ENCODE measurements at regions not wholly inside any gene's neighbourhood (a gene's known extent, or its start where the extent isn't known, plus 50 kb on each side); places are given as distances from the start of the nearest gene placed in this dataset.

DNA sequence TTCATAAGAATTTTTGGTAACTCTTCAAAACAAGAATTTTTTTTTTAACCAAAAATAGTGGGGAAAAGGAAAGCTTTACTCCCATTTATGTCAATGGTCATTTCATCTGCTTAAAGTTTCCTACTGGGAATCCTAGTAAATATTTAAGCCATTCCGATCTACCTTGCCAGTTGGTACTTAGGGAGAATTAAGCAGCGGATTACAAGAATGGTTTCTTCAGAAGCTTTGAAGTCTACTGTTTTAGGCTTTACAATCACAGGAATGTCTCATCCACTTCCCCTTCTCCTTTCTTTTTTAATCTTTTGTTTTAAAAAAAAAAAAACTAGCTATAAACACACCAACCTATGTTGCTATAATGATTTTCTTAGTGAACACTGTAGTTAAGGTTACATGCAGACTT is 341.4 kb upstream of the ATP11B start:
- H3K27me3 ChIP-seq (replicated peaks in 1 of 4; ENCODE audit: control extremely low read depth in 1 of 4, control insufficient read depth in 3 of 4, insufficient read depth in 4 of 4, low read length in 3 of 4): no peaks in the 10 kb centered on the region
- no peak overlapping the region for H3K4me3 Mint-ChIP-seq
- H3K4me2 ChIP-seq (replicated peaks; ENCODE audit: low read depth, low read length, poor library complexity, severe bottlenecking): no peak overlapping the region
- TF ChIP-seq EZH2 (IDR thresholded peaks at IDR 0.05; ENCODE audit: borderline replicate concordance, insufficient read depth, low read depth, low read length, poor library complexity, severe bottlenecking): no peak
- TF ChIP-seq, protein P1, sequence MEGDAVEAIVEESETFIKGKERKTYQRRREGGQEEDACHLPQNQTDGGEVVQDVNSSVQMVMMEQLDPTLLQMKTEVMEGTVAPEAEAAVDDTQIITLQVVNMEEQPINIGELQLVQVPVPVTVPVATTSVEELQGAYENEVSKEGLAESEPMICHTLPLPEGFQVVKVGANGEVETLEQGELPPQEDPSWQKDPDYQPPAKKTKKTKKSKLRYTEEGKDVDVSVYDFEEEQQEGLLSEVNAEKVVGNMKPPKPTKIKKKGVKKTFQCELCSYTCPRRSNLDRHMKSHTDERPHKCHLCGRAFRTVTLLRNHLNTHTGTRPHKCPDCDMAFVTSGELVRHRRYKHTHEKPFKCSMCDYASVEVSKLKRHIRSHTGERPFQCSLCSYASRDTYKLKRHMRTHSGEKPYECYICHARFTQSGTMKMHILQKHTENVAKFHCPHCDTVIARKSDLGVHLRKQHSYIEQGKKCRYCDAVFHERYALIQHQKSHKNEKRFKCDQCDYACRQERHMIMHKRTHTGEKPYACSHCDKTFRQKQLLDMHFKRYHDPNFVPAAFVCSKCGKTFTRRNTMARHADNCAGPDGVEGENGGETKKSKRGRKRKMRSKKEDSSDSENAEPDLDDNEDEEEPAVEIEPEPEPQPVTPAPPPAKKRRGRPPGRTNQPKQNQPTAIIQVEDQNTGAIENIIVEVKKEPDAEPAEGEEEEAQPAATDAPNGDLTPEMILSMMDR (IDR thresholded peaks at IDR 0.05): no peak
- WGBS (ENCODE audit: insufficient coverage): no CpG with 5 or more reads among the region's 2 CpGs
- no peaks in the 10 kb centered on the region for H3K4me1 Mint-ChIP-seq
- H3K79me2 ChIP-seq (ENCODE audit: control insufficient read depth, insufficient read depth, low read length): no peaks in the 10 kb centered on the region
- DNase-seq: no peak
- H3K4me3 ChIP-seq (ENCODE audit: control extremely low read depth in 1 of 5, extremely low read depth in 1 of 5, insufficient read depth in 1 of 5, low read depth in 2 of 5, low read length in 4 of 5): no peak overlapping the region
- no peak overlapping the region for H2AFZ ChIP-seq (ENCODE audit: insufficient read depth, low read depth, low read length, poor library complexity, severe bottlenecking)
- no peaks in the 10 kb centered on the region for H3K36me3 ChIP-seq (replicated peaks in 1 of 2; ENCODE audit: control extremely low read depth in 1 of 2, control insufficient read depth in 1 of 2, extremely low read depth in 1 of 2, insufficient read depth in 2 of 2, low read length in 1 of 2)
- ChIA-PET POLR2A (no interaction called here), CTCF (no interaction called here)
- ATAC-seq (ENCODE audit: low read depth): no peak
- H4K20me1 ChIP-seq (ENCODE audit: control insufficient read depth, insufficient read depth, low read length, poor library complexity, severe bottlenecking): no peaks in the 10 kb centered on the region
- H3K9ac ChIP-seq (ENCODE audit: low read length): no peak overlapping the region
- H3K27me3 Mint-ChIP-seq: no peaks in the 10 kb centered on the region
- H3K27ac ChIP-seq (ENCODE audit: low read length in 2 of 2): no peak overlapping the region
- intact Hi-C loops (cut with micrococcal nuclease): no loop called here
- H3K9me3 ChIP-seq (ENCODE audit: control extremely low read depth in 1 of 3, control insufficient read depth in 2 of 3, insufficient read depth in 1 of 3, low read length in 2 of 3): no peaks in the 10 kb centered on the region
- H3K27ac Mint-ChIP-seq: no peak overlapping the region
- no peaks in the 10 kb centered on the region for H3K4me1 ChIP-seq (ENCODE audit: control insufficient read depth in 2 of 2, insufficient read depth in 2 of 2, low read length in 2 of 2)
- H3K9me3 Mint-ChIP-seq (ENCODE audit: insufficient read depth): no peaks in the 10 kb centered on the region

DNA sequence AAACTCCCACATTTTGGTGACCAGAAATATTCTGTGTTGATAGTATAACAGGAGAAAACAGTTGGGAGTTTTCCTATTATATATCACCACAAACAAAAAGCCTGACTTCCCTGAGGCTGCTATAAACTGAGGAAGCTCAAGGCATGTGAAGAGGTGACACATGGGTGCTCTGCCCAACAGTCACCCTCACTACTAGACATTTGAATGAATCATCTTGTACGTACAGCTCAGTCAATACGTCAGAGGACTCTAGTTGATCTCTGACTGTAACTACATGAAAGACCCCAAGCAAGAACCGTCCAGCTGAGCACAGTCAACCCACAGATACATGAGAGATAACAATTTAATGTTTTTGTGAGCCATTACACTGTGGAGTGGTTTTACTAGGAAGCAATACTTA is 338.3 kb upstream of the ATP11B start:
- no CpG with 5 or more reads among the region's 3 CpGs for WGBS (ENCODE audit: insufficient coverage)
- intact Hi-C loops (cut with micrococcal nuclease): no loop called here
- POLR2A ChIA-PET: no interaction called here

More for the DNA sequence above, 338.3 kb upstream of the ATP11B start:
- H3K9ac ChIP-seq (ENCODE audit: low read length): no peak overlapping the region
- no peaks in the 10 kb centered on the region for H3K79me2 ChIP-seq (ENCODE audit: control insufficient read depth, insufficient read depth, low read length)
- Mint-ChIP-seq H3K9me3 (ENCODE audit: insufficient read depth) (no peaks in the 10 kb centered on the region), H3K27ac (no peak overlapping the region), H3K4me1 (no peaks in the 10 kb centered on the region), H3K27me3 (no peaks in the 10 kb centered on the region), H3K4me3 (no peak overlapping the region)
- TF ChIP-seq, protein P1 (IDR thresholded peaks at IDR 0.05): no peak
- no peak for TF ChIP-seq EZH2 (IDR thresholded peaks at IDR 0.05; ENCODE audit: borderline replicate concordance, insufficient read depth, low read depth, low read length, poor library complexity, severe bottlenecking)
- H4K20me1 ChIP-seq (ENCODE audit: control insufficient read depth, insufficient read depth, low read length, poor library complexity, severe bottlenecking): no peaks in the 10 kb centered on the region
- no peak overlapping the region for H3K4me3 ChIP-seq (ENCODE audit: control extremely low read depth in 1 of 5, extremely low read depth in 1 of 5, insufficient read depth in 1 of 5, low read depth in 2 of 5, low read length in 4 of 5)
- CTCF ChIA-PET: no interaction called here
- ATAC-seq (ENCODE audit: low read depth) (no peak), DNase-seq (no peak)
- no peak overlapping the region for H2AFZ ChIP-seq (ENCODE audit: insufficient read depth, low read depth, low read length, poor library complexity, severe bottlenecking)
- H3K4me2 ChIP-seq (replicated peaks; ENCODE audit: low read depth, low read length, poor library complexity, severe bottlenecking): no peak overlapping the region
- H3K36me3 ChIP-seq (replicated peaks in 1 of 2; ENCODE audit: control extremely low read depth in 1 of 2, control insufficient read depth in 1 of 2, extremely low read depth in 1 of 2, insufficient read depth in 2 of 2, low read length in 1 of 2): no peaks in the 10 kb centered on the region
- H3K27ac ChIP-seq (ENCODE audit: low read length in 2 of 2): no peak overlapping the region
- H3K4me1 ChIP-seq (ENCODE audit: control insufficient read depth in 2 of 2, insufficient read depth in 2 of 2, low read length in 2 of 2): no peaks in the 10 kb centered on the region
- H3K9me3 ChIP-seq (ENCODE audit: control extremely low read depth in 1 of 3, control insufficient read depth in 2 of 3, insufficient read depth in 1 of 3, low read length in 2 of 3): no peaks in the 10 kb centered on the region
- H3K27me3 ChIP-seq (replicated peaks in 1 of 4; ENCODE audit: control extremely low read depth in 1 of 4, control insufficient read depth in 3 of 4, insufficient read depth in 4 of 4, low read length in 3 of 4): no peaks in the 10 kb centered on the region
